ENCODE measurements at regions not wholly inside any gene's neighbourhood (a gene's known extent, or its start where the extent isn't known, plus 50 kb on each side); places are given as distances from the start of the nearest gene placed in this dataset.
"Not testable (repeated sequence)": the region's sequence is repeated elsewhere in the genome, so short reads cannot be mapped to it uniquely, and the experiment has no call there.

DNA sequence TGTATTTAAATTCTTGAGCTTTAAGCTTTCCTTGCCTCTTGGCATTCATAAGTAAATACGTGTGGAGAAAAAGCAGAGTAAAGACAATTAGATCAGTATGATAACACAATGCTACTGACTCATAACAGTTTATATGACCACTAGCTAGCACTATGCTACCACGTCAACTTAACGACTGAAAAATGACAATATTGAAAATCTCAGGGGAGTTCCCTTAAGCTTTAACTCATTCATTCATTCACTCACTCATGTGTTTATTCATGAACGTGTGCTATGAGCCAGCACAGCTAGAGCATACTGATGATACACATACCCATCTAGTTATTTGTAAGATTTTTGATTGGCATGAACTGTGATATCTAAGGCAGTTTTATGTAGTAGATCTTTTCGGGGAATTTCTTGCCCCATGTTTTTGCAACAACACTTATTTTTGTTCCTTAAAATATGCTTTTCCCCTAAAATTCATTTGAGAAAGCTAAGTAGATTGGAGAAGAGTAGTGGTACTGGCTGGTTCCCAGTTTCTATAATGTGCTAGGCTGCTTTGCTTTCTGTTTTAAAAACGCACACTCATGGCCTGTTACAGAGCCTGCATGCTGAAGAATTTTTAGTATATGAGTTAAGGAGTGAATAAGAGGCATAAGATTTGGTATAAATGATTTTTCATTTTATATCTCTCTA lies 57.4 kb upstream of the ACBD5 start (continued):
- TF ChIP-seq, protein P1, sequence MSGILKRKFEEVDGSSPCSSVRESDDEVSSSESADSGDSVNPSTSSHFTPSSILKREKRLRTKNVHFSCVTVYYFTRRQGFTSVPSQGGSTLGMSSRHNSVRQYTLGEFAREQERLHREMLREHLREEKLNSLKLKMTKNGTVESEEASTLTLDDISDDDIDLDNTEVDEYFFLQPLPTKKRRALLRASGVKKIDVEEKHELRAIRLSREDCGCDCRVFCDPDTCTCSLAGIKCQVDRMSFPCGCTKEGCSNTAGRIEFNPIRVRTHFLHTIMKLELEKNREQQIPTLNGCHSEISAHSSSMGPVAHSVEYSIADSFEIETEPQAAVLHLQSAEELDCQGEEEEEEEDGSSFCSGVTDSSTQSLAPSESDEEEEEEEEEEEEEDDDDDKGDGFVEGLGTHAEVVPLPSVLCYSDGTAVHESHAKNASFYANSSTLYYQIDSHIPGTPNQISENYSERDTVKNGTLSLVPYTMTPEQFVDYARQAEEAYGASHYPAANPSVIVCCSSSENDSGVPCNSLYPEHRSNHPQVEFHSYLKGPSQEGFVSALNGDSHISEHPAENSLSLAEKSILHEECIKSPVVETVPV (CRISPR knock-in tag; IDR thresholded peaks at IDR 0.05) = no peak
- no peak for TF ChIP-seq BACH2 (CRISPR knock-in tag; IDR thresholded peaks at IDR 0.05; ENCODE audit: borderline replicate concordance)
- TF ChIP-seq, protein P2, sequence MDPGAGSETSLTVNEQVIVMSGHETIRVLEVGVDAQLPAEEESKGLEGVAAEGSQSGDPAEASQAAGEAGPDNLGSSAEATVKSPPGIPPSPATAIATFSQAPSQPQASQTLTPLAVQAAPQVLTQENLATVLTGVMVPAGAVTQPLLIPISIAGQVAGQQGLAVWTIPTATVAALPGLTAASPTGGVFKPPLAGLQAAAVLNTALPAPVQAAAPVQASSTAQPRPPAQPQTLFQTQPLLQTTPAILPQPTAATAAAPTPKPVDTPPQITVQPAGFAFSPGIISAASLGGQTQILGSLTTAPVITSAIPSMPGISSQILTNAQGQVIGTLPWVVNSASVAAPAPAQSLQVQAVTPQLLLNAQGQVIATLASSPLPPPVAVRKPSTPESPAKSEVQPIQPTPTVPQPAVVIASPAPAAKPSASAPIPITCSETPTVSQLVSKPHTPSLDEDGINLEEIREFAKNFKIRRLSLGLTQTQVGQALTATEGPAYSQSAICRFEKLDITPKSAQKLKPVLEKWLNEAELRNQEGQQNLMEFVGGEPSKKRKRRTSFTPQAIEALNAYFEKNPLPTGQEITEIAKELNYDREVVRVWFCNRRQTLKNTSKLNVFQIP (CRISPR knock-in tag; IDR thresholded peaks at IDR 0.05; ENCODE audit: borderline replicate concordance, low read depth) = no peak
- TF ChIP-seq ZNF70 (CRISPR knock-in tag; IDR thresholded peaks at IDR 0.05) = no peak
- TF ChIP-seq, protein P3, sequence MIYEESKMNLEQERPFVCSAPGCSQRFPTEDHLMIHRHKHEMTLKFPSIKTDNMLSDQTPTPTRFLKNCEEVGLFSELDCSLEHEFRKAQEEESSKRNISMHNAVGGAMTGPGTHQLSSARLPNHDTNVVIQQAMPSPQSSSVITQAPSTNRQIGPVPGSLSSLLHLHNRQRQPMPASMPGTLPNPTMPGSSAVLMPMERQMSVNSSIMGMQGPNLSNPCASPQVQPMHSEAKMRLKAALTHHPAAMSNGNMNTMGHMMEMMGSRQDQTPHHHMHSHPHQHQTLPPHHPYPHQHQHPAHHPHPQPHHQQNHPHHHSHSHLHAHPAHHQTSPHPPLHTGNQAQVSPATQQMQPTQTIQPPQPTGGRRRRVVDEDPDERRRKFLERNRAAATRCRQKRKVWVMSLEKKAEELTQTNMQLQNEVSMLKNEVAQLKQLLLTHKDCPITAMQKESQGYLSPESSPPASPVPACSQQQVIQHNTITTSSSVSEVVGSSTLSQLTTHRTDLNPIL (CRISPR knock-in tag; IDR thresholded peaks at IDR 0.05; ENCODE audit: low read depth) = no peak

GRCh38 chr10:27296285-27296684 lies 55.7 kb upstream of the ACBD5 start:
- not testable (repeated sequence) for ATAC-seq

DNA sequence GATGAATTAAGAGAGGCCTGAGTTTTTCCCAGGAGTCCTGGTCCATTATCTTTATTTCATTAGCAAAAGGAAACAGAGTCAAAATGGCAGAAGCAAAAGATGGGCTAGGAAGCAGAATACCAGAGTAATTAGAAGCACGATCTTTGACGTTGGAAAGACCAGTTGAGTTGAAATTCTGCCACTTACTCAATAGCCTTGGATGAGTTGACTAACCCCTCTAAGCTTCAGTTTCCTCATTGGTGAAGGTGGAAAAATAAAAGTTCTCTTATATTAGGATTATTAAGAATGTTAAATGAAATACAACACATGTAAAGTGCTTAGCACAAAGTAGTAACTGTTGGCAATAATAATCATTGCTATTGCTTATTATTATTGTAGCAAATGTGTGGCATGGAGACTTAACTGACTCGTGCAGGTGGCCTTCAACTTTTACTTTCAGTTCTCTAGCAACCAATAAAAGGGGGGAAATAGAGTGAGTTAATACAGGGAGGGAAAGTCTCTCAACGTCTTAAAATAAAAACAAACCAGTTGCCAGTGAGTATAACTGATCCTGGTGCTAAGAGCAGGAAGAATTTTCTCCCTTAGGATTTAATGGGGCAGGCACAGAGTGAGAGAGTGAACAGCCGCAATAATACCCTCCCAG lies 50.8 kb upstream of the ACBD5 start:
- not testable (repeated sequence) for ATAC-seq
